ENCODE measurements at regions not wholly inside any gene's neighbourhood (a gene's known extent, or its start where the extent isn't known, plus 50 kb on each side); places are given as distances from the start of the nearest gene placed in this dataset.
A peak's percentile ranks its signal among the peaks of the same experiment; 100 is the strongest.

DNA sequence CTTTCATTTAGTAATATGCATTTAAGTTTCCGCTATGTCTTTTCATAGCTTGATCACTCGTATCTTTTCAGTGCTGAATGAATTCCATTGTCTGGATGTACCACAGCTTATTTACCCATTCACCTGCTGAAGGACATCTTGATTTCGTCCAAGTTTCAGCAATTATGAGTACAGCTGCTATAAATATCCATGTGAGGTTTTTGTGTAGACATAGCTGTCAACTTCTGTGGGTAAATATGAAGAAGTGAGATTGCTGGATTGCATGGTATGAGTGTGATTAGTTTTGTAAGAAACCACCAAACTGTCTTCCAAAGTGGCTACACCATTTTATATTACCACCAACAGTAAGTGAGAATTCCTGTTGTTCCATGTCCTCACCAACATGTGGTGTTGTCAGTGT, 79.2 kb upstream of the STMND1 start:
- DNase-seq: no peak
- Mint-ChIP-seq H3K27ac (no peak overlapping the region), H3K36me3 (ENCODE audit: insufficient read depth in 2 of 2) (peaks cover 0 to 6% of the 10 kb centered on the region in 2 donors), H3K27me3 (ENCODE audit: low read depth) (peaks cover 27% of the 10 kb centered on the region), H3K4me1 (ENCODE audit: low read depth) (no peaks in the 10 kb centered on the region), H3K4me3 (no peak overlapping the region), H3K9me3 (peaks cover 7% of the 10 kb centered on the region in 2 donors)
- no peak for ATAC-seq (replicated peaks in 1 of 2)

GRCh38 chr6:17021539-17021889, 80.3 kb upstream of the STMND1 start:
- Mint-ChIP-seq H3K36me3 (ENCODE audit: insufficient read depth in 2 of 2) (peaks cover 0 to 6% of the 10 kb centered on the region in 2 donors), H3K4me3 (no peak overlapping the region), H3K27ac (no peak overlapping the region), H3K4me1 (ENCODE audit: low read depth) (no peaks in the 10 kb centered on the region), H3K9me3 (peaks cover 5 to 7% of the 10 kb centered on the region in 2 donors), H3K27me3 (ENCODE audit: low read depth) (peaks cover 30% of the 10 kb centered on the region)
- no peak for DNase-seq
- ATAC-seq (replicated peaks in 1 of 2): no peak

- Mint-ChIP-seq H3K36me3 (ENCODE audit: insufficient read depth in 2 of 2) (peaks cover 0 to 6% of the 10 kb centered on the region in 2 donors), H3K27me3 (ENCODE audit: low read depth) (peaks cover 34% of the 10 kb centered on the region), H3K4me1 (ENCODE audit: low read depth) (no peaks in the 10 kb centered on the region), H3K9me3 (peaks cover 5 to 7% of the 10 kb centered on the region in 2 donors), H3K27ac (no peak overlapping the region), H3K4me3 (no peak overlapping the region)
- DNase-seq (no peak), ATAC-seq (replicated peaks in 1 of 2) (no peak)
These were observed 80.8 kb upstream of the STMND1 start for GRCh38 chr6:17020889-17021538.

DNA sequence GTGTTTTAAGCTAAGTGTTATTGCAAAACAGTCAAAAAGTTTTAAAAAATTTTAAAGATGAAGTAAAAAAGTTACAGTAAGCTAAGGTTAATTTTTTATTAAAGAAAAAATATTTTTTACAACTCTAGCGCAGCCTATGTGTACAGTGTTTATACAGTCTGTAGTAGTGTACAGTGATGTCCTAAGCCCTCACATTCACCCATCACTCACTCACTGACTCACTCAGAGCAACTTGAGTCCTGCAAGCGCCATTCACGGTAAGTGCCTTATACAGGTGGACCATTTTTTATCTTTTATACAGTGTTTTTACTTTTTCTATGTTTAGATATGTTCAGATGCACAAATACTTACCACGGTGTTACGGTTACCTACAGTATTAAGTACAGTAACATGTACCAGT, 83.4 kb upstream of the STMND1 start:
- no peak for ATAC-seq (replicated peaks in 1 of 2)
- no peak overlapping the region for H3K27ac Mint-ChIP-seq
- peaks cover 40% of the 10 kb centered on the region for H3K27me3 Mint-ChIP-seq (ENCODE audit: low read depth)
- H3K36me3 Mint-ChIP-seq (ENCODE audit: insufficient read depth in 2 of 2): peaks cover 0 to 2% of the 10 kb centered on the region in 2 donors
- H3K4me1 Mint-ChIP-seq (ENCODE audit: low read depth): peaks cover 11% of the 10 kb centered on the region
- H3K9me3 Mint-ChIP-seq: peaks cover 0 to 2% of the 10 kb centered on the region in 2 donors
- no peak overlapping the region for H3K4me3 Mint-ChIP-seq
- no peak for DNase-seq

DNA sequence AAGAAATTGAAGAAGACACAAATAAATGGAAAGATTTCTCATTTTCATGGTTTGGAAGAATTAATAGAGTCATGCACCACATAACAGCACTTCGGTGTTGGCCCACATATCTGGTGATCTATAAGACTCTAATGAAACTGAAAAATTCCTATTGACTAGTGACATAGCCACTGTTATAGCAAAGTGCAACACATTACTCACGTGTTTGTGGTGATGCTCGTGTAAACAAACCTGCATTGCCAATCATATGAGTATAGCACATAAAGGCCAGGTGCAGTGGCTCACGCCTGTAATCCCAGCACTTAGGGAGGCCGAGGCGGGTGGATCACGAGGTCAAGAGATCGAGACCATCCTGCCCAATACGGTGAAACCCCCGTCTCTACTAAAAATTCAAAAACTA, 84.4 kb upstream of the STMND1 start:
- Mint-ChIP-seq H3K27ac (no peak overlapping the region), H3K4me3 (no peak overlapping the region), H3K9me3 (no peaks in the 10 kb centered on the region), H3K27me3 (ENCODE audit: low read depth) (peaks cover 33% of the 10 kb centered on the region), H3K36me3 (ENCODE audit: insufficient read depth in 2 of 2) (peaks cover 0 to 2% of the 10 kb centered on the region in 2 donors), H3K4me1 (ENCODE audit: low read depth) (peaks cover 11% of the 10 kb centered on the region)
- DNase-seq (no peak), ATAC-seq (replicated peaks in 1 of 2) (no peak)

- ATAC-seq (replicated peaks in 1 of 2) (peak; percentile 39 to 57), DNase-seq (peak; percentile 6 to 35)
- Mint-ChIP-seq H3K4me1 (ENCODE audit: low read depth) (peaks cover 11% of the 10 kb centered on the region), H3K36me3 (ENCODE audit: insufficient read depth in 2 of 2) (peaks cover 0 to 3% of the 10 kb centered on the region in 2 donors), H3K27me3 (ENCODE audit: low read depth) (peaks cover 30% of the 10 kb centered on the region), H3K27ac (peak overlapping the region; percentile 61), H3K9me3 (no peaks in the 10 kb centered on the region), H3K4me3 (peak overlapping the region; percentile 66 to 72)
These were observed 86.1 kb upstream of the STMND1 start for GRCh38 chr6:17015551-17016381.

DNA sequence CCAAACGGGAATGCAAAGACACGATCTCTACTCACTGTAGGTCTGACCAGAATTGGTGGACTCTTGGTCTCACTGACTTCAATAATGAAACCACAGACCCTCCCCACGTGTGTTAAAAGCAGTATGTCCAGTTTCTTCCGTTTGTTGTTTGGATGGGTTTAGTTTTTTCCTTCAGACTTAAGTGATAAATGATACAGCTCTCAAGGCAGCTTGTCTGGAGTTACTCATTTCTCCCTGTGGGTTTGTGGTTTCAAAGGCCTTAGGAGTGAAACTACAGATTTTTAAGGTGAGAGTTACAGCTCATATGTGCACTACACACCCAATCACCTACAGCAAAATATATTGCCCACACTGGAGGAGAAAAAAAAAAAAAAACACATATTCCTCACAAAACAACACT, 86.7 kb upstream of the STMND1 start:
- H3K27me3 Mint-ChIP-seq (ENCODE audit: low read depth): peaks cover 26% of the 10 kb centered on the region
- H3K4me1 Mint-ChIP-seq (ENCODE audit: low read depth): peaks cover 11% of the 10 kb centered on the region
- ATAC-seq (replicated peaks in 1 of 2): peak; percentile 94 to 98
- H3K36me3 Mint-ChIP-seq (ENCODE audit: insufficient read depth in 2 of 2): peaks cover 0 to 5% of the 10 kb centered on the region in 2 donors
- DNase-seq: peak; percentile 23 to 55
- H3K4me3 Mint-ChIP-seq: peak overlapping the region; percentile 58 to 65
- peak overlapping the region; percentile 61 for H3K27ac Mint-ChIP-seq
- H3K9me3 Mint-ChIP-seq: no peaks in the 10 kb centered on the region

- Mint-ChIP-seq H3K27me3 (ENCODE audit: low read depth) (peaks cover 34% of the 10 kb centered on the region), H3K4me1 (ENCODE audit: low read depth) (peaks cover 11% of the 10 kb centered on the region), H3K27ac (no peak overlapping the region), H3K36me3 (ENCODE audit: insufficient read depth in 2 of 2) (peaks cover 0 to 5% of the 10 kb centered on the region in 2 donors), H3K9me3 (no peaks in the 10 kb centered on the region), H3K4me3 (no peak overlapping the region)
- no peak for ATAC-seq (replicated peaks in 1 of 2)
- DNase-seq: no peak
These were observed 88.1 kb upstream of the STMND1 start for GRCh38 chr6:17013701-17014100.

DNA sequence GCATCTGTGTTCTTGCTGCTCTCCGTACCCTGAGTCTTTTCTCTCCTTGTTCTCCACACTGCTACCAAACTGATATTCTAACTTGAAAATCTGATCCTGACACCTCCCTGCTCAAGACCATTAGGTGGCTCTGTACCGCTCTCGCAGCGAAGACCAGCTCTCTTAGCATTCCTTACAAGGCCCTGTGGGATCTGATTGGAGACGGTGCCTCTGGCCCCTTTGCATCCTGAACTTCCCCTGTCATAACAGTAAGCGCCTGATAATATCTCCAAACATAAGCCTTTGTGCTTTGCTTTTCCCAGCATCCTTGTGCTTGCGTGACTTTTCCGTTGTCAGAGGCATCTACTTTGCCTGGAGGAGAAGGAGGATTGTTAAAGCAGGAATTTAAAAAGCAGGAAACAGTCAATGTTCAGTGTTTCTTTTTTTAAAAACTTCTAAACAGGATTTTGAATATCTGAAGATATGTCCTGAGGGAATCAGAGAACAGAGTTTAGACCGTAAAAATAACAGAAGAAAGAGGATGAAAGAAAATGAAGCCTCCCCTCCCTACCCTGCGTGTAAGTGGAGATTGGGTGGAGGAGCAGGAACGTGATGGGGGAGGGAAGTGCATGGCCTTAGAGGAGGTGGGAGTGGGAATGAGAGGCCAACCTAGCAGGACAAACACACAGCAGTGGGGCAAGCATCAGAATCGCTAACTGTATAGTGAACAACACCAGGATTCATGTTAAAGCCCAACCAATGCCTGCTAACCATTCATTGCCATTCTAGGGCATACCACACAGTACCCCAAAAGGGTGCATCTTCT, 89.2 kb upstream of the STMND1 start:
- peaks cover 4% of the 10 kb centered on the region in 2 donors for H3K9me3 Mint-ChIP-seq
- DNase-seq: no peak
- no peak for ATAC-seq (replicated peaks in 1 of 2)
- peaks cover 43% of the 10 kb centered on the region for H3K27me3 Mint-ChIP-seq (ENCODE audit: low read depth)
- no peak overlapping the region for H3K27ac Mint-ChIP-seq
- H3K36me3 Mint-ChIP-seq (ENCODE audit: insufficient read depth in 2 of 2): peaks cover 5 to 8% of the 10 kb centered on the region in 2 donors
- H3K4me3 Mint-ChIP-seq: no peak overlapping the region
- H3K4me1 Mint-ChIP-seq (ENCODE audit: low read depth): peaks cover 15% of the 10 kb centered on the region

GRCh38 chr6:17011985-17012384, 89.9 kb upstream of the STMND1 start:
- no peak for DNase-seq
- Mint-ChIP-seq H3K27ac (no peak overlapping the region), H3K27me3 (ENCODE audit: low read depth) (peaks cover 39% of the 10 kb centered on the region), H3K36me3 (ENCODE audit: insufficient read depth in 2 of 2) (peaks cover 5 to 8% of the 10 kb centered on the region in 2 donors), H3K9me3 (peaks cover 4 to 5% of the 10 kb centered on the region in 2 donors), H3K4me3 (no peak overlapping the region), H3K4me1 (ENCODE audit: low read depth) (peaks cover 18% of the 10 kb centered on the region)
- ATAC-seq (replicated peaks in 1 of 2): no peak

- peaks cover 7% of the 10 kb centered on the region for H3K4me1 Mint-ChIP-seq (ENCODE audit: low read depth)
- no peak for DNase-seq
- peaks cover 4 to 5% of the 10 kb centered on the region in 2 donors for H3K9me3 Mint-ChIP-seq
- peak overlapping the region; percentile 0 for H3K27ac Mint-ChIP-seq
- peaks cover 5 to 6% of the 10 kb centered on the region in 2 donors for H3K36me3 Mint-ChIP-seq (ENCODE audit: insufficient read depth in 2 of 2)
- H3K27me3 Mint-ChIP-seq (ENCODE audit: low read depth): peaks cover 47% of the 10 kb centered on the region
- peak; percentile 65 to 77 for ATAC-seq (replicated peaks in 1 of 2)
- H3K4me3 Mint-ChIP-seq: no peak overlapping the region
These were observed 94.1 kb upstream of the STMND1 start for GRCh38 chr6:17007749-17008148.

GRCh38 chr6:17006543-17006942, 95.3 kb upstream of the STMND1 start:
- Mint-ChIP-seq H3K27me3 (ENCODE audit: low read depth) (peaks cover 59% of the 10 kb centered on the region), H3K27ac (no peak overlapping the region), H3K9me3 (peaks cover 4 to 5% of the 10 kb centered on the region in 2 donors)

GRCh38 chr6:17004269-17004668, 97.6 kb upstream of the STMND1 start:
- peaks cover 3 to 5% of the 10 kb centered on the region in 2 donors for H3K36me3 Mint-ChIP-seq (ENCODE audit: insufficient read depth in 2 of 2)
- H3K4me3 Mint-ChIP-seq: no peak overlapping the region
- H3K9me3 Mint-ChIP-seq: peaks cover 6 to 7% of the 10 kb centered on the region in 2 donors
- ATAC-seq (replicated peaks in 1 of 2): no peak
- peaks cover 7% of the 10 kb centered on the region for H3K4me1 Mint-ChIP-seq (ENCODE audit: low read depth)
- H3K27me3 Mint-ChIP-seq (ENCODE audit: low read depth): peaks cover 80% of the 10 kb centered on the region
- H3K27ac Mint-ChIP-seq: no peak overlapping the region
- no peak for DNase-seq

More at GRCh38 chr6:17006543-17006942, 95.3 kb upstream of the STMND1 start:
- Mint-ChIP-seq H3K36me3 (ENCODE audit: insufficient read depth in 2 of 2) (peaks cover 5 to 6% of the 10 kb centered on the region in 2 donors), H3K4me3 (no peak overlapping the region), H3K4me1 (ENCODE audit: low read depth) (peaks cover 7% of the 10 kb centered on the region)
- DNase-seq: no peak
- no peak for ATAC-seq (replicated peaks in 1 of 2)
